Hippocampal formation (tissue), 2 donors: ENCODE measurements at regions not wholly inside any gene's neighbourhood (a gene's known extent, or its start where the extent isn't known, plus 50 kb on each side); places are given as distances from the start of the nearest gene placed in this dataset.
"Not testable (repeated sequence)": the region's sequence is repeated elsewhere in the genome, so short reads cannot be mapped to it uniquely, and the experiment has no call there.

Experiments
- DNase-seq, 2 donors: peaks; one replicate each; lab custom pipeline; 2025; lab: John Stamatoyannopoulos, UW

- no peak for DNase-seq
These were observed 274.6 kb downstream of the NKX6-1 start for GRCh38 chr4:84224522-84224921.

- no peak for DNase-seq
These were observed 277.4 kb downstream of the NKX6-1 start for GRCh38 chr4:84221704-84222103.

- DNase-seq: no peak
These were observed 278.1 kb downstream of the NKX6-1 start for GRCh38 chr4:84220990-84221389.

- DNase-seq: no peak
These were observed 279.4 kb downstream of the NKX6-1 start for GRCh38 chr4:84219656-84220055.

- no peak for DNase-seq
These were observed 281.1 kb downstream of the NKX6-1 start for GRCh38 chr4:84218031-84218430.

- DNase-seq: no peak
These were observed 283.9 kb downstream of the NKX6-1 start for GRCh38 chr4:84215217-84215616.

GRCh38 chr4:84206226-84206625, 292.9 kb downstream of the NKX6-1 start:
- not testable (repeated sequence) for DNase-seq

- no peak for DNase-seq
These were observed 309.9 kb downstream of the NKX6-1 start for GRCh38 chr4:84189144-84189543.

GRCh38 chr4:84179409-84179808, 319.7 kb downstream of the NKX6-1 start:
- no peak for DNase-seq

- DNase-seq: no peak
These were observed 321.1 kb downstream of the NKX6-1 start for GRCh38 chr4:84177831-84178542.

- DNase-seq: no peak
These were observed 323.1 kb downstream of the NKX6-1 start for GRCh38 chr4:84176016-84176415.

- no peak for DNase-seq
These were observed 327.2 kb downstream of the NKX6-1 start for GRCh38 chr4:84171871-84172270.

- DNase-seq: no peak
These were observed 331.5 kb downstream of the NKX6-1 start for GRCh38 chr4:84167564-84167963.

GRCh38 chr4:84167093-84167492, 332.0 kb downstream of the NKX6-1 start:
- DNase-seq: no peak

- DNase-seq: no peak
These were observed 332.6 kb downstream of the NKX6-1 start for GRCh38 chr4:84166486-84166885.

GRCh38 chr4:84164201-84164600, 334.9 kb downstream of the NKX6-1 start:
- DNase-seq: no peak

- no peak for DNase-seq
These were observed 339.3 kb downstream of the NKX6-1 start for GRCh38 chr4:84159762-84160161.

- no peak for DNase-seq
These were observed 340.4 kb downstream of the NKX6-1 start for GRCh38 chr4:84158670-84159069.

GRCh38 chr4:84151574-84151973, 347.5 kb downstream of the NKX6-1 start:
- DNase-seq: no peak

GRCh38 chr4:84150177-84150576, 348.9 kb downstream of the NKX6-1 start:
- DNase-seq: no peak

- no peak for DNase-seq
These were observed 351.3 kb downstream of the NKX6-1 start for GRCh38 chr4:84147831-84148230.

- DNase-seq: no peak
These were observed 352.7 kb downstream of the NKX6-1 start for GRCh38 chr4:84146300-84146959.

- no peak for DNase-seq
These were observed 353.9 kb downstream of the NKX6-1 start for GRCh38 chr4:84145176-84145575.

GRCh38 chr4:84126911-84127310, 372.2 kb downstream of the NKX6-1 start:
- not testable (repeated sequence) for DNase-seq
